ENCODE measurements at regions not wholly inside any gene's neighbourhood (a gene's known extent, or its start where the extent isn't known, plus 50 kb on each side); places are given as distances from the start of the nearest gene placed in this dataset.

- Histone ChIP-seq H3K27me3 (ENCODE audit: insufficient read depth) (no peaks in the 10 kb centered on the region; the same call in 1 of the 2 replicates), H3K9ac (no peak overlapping the region), H3K9me2 (no peaks in the 10 kb centered on the region), H3K27ac (ENCODE audit: low read depth in 2 of 2, low read length in 1 of 2) (no peak overlapping the region), H3K9me3 (no peaks in the 10 kb centered on the region), H3K36me3 (replicated peaks in 1 of 2; ENCODE audit: control insufficient read depth in 1 of 2, insufficient read depth in 2 of 2, low read length in 1 of 2) (no peaks in the 10 kb centered on the region), H4K20me1 (ENCODE audit: insufficient read depth) (no peaks in the 10 kb centered on the region), H3K4me3 (ENCODE audit: low read depth in 2 of 2, low read length in 1 of 2) (no peak overlapping the region), H3K4me2 (no peak overlapping the region), H3F3A (replicated peaks; ENCODE audit: insufficient read depth) (no peaks in the 10 kb centered on the region), H2AFZ (ENCODE audit: low read depth) (no peak overlapping the region), H3K4me1 (ENCODE audit: control insufficient read depth in 1 of 2, insufficient read depth in 2 of 2, low read depth in 1 of 2, low read length in 1 of 2) (no peaks in the 10 kb centered on the region), H3K79me2 (ENCODE audit: insufficient read depth) (no peaks in the 10 kb centered on the region)
- 80% methylated on average over 6 of the region's 6 CpGs for WGBS (ENCODE audit: low lambda C conversion rate)
- ChIA-PET CTCF (interaction anchor here (1.4 kb wide), 1 partner anchor 26 kb away, joined by 3 read pairs; no protein-coding TSS in a partner anchor), POLR2A (no interaction called here)
- DNase-seq, result no peak
- no peak for TF ChIP-seq FOXM1 (IDR thresholded peaks at IDR 0.05; ENCODE audit: low read depth)
- TF ChIP-seq, protein P1, sequence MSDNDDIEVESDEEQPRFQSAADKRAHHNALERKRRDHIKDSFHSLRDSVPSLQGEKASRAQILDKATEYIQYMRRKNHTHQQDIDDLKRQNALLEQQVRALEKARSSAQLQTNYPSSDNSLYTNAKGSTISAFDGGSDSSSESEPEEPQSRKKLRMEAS (IDR thresholded peaks at IDR 0.05; ENCODE audit: low read depth), result no peak
- no peak for TF ChIP-seq MEF2A (IDR thresholded peaks at IDR 0.05; ENCODE audit: borderline replicate concordance, low read depth)
- no peak for TF ChIP-seq SIN3A (IDR thresholded peaks at IDR 0.05; ENCODE audit: borderline replicate concordance, low read depth, low read length)
- no peak for TF ChIP-seq GATA2 (CRISPR knock-in tag; IDR thresholded peaks at IDR 0.05)
- TF ChIP-seq RFX5 (IDR thresholded peaks at IDR 0.05; ENCODE audit: low read length), result no peak
- no peak for TF ChIP-seq RXRA (IDR thresholded peaks at IDR 0.05; ENCODE audit: borderline replicate concordance, low read depth)
- no peak for TF ChIP-seq NFIC (IDR thresholded peaks at IDR 0.05; ENCODE audit: borderline replicate concordance)
- TF ChIP-seq RAD21 (IDR thresholded peaks at IDR 0.05; ENCODE audit: low read length), result no peak
- no peak for TF ChIP-seq TEAD4 (IDR thresholded peaks at IDR 0.05; ENCODE audit: borderline replicate concordance, insufficient read depth)
- TF ChIP-seq POLR2AphosphoS5 (IDR thresholded peaks at IDR 0.05; ENCODE audit: low read depth, low read length), result no peak
Observed at GRCh38 chr2:238694922-238695321, 153.0 kb upstream of the TWIST2 start.

DNA sequence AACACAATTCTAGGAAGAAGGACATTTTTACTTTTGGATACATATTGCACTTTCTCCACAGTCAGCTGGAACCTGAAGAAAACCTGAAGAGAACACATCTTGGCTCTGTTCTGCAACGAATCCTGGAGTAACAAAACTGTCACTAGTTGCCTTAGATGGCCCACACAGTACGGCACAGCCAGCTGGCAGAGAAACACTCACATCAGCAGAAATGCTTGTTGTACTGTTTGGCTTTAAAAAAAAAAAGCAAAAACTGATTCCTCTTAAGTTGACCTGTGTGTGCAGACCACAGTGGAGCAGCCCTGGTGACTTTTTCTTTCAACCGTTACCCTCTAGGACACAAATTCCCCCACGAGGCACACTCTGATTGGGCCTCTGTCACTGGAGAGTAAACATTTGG is 152.3 kb upstream of the TWIST2 start:
- no peaks in the 10 kb centered on the region for H3K9me2 ChIP-seq
- no peaks in the 10 kb centered on the region for H3K79me2 ChIP-seq (ENCODE audit: insufficient read depth)
- H2AFZ ChIP-seq (ENCODE audit: low read depth), result no peak overlapping the region
- ChIA-PET POLR2A (no interaction called here), CTCF (interaction anchor here (1.4 kb wide), 1 partner anchor 25 kb away, joined by 3 read pairs; no protein-coding TSS in a partner anchor)
- no peaks in the 10 kb centered on the region for H3F3A ChIP-seq (replicated peaks; ENCODE audit: insufficient read depth)
- no peak overlapping the region for H3K9ac ChIP-seq
- no peak overlapping the region for H3K27ac ChIP-seq (ENCODE audit: low read depth in 2 of 2, low read length in 1 of 2)
- 58% methylated on average over 4 of the region's 4 CpGs for WGBS (ENCODE audit: low lambda C conversion rate)
- no peaks in the 10 kb centered on the region for H4K20me1 ChIP-seq (ENCODE audit: insufficient read depth)
- no peak overlapping the region for H3K4me2 ChIP-seq
- no peaks in the 10 kb centered on the region for H3K36me3 ChIP-seq (replicated peaks in 1 of 2; ENCODE audit: control insufficient read depth in 1 of 2, insufficient read depth in 2 of 2, low read length in 1 of 2)
- H3K27me3 ChIP-seq (ENCODE audit: insufficient read depth), result no peaks in the 10 kb centered on the region; the same call in 1 of the 2 replicates
- no peaks in the 10 kb centered on the region for H3K9me3 ChIP-seq
- no peaks in the 10 kb centered on the region for H3K4me1 ChIP-seq (ENCODE audit: control insufficient read depth in 1 of 2, insufficient read depth in 2 of 2, low read depth in 1 of 2, low read length in 1 of 2)
- no peak for TF ChIP-seq RAD21 (IDR thresholded peaks at IDR 0.05; ENCODE audit: low read length)
- TF ChIP-seq TCF12 (IDR thresholded peaks at IDR 0.05), result no peak
- no peak for TF ChIP-seq FOXM1 (IDR thresholded peaks at IDR 0.05; ENCODE audit: low read depth)
- TF ChIP-seq RFX5 (IDR thresholded peaks at IDR 0.05; ENCODE audit: low read length), result no peak
- TF ChIP-seq, protein P1 (IDR thresholded peaks at IDR 0.05; ENCODE audit: low read depth), result no peak
- no peak for TF ChIP-seq ZBTB33 (IDR thresholded peaks at IDR 0.05; ENCODE audit: borderline replicate concordance, low read depth)
- no peak for TF ChIP-seq PBX3 (IDR thresholded peaks at IDR 0.05)
- no peak for TF ChIP-seq MXI1 (IDR thresholded peaks at IDR 0.05; ENCODE audit: low read depth, low read length)
- no peak for TF ChIP-seq FOXJ3 (CRISPR knock-in tag; IDR thresholded peaks at IDR 0.05)
- no peak for TF ChIP-seq CTCF (IDR thresholded peaks at IDR 0.05)
- TF ChIP-seq RXRA (IDR thresholded peaks at IDR 0.05; ENCODE audit: borderline replicate concordance, low read depth), result no peak
- no peak for TF ChIP-seq ELF1 (IDR thresholded peaks at IDR 0.05)
- no peak for DNase-seq
- no peak overlapping the region for H3K4me3 ChIP-seq (ENCODE audit: low read depth in 2 of 2, low read length in 1 of 2)

Measured in SK-N-SH (cell line).